Neural progenitor cell (in vitro differentiated cells): ENCODE measurements at regions not wholly inside any gene's neighbourhood (a gene's known extent, or its start where the extent isn't known, plus 50 kb on each side); places are given as distances from the start of the nearest gene placed in this dataset.

Source experiments
- DNase-seq: peaks from one replicate; pipeline ENCODE4 v3.0.0-alpha.2; 2016; ENCODE audit warnings: low spot score
- H2AFZ ChIP-seq: fragments of 200-600 bp; sonication (generic); replicated peaks from 2 replicates; pipeline ENCODE4 v1.6.1; 2016; ENCODE audit warnings: antibody characterized with exemption
- H3F3A ChIP-seq: fragments of 200-600 bp; sonication (generic); 2 replicates; pipeline ENCODE4 v1.6.1; 2016; ENCODE audit warnings: antibody characterized with exemption, low read depth
- H3K27ac ChIP-seq: fragments of 200-600 bp; sonication (generic); 2 replicates; pipeline ENCODE4 v1.5.1; 2016; ENCODE audit warnings: mild to moderate bottlenecking
- H3K27me3 ChIP-seq: fragments of 200-600 bp; sonication (generic); 2 replicates; pipeline ENCODE4 v1.6.1; 2016; ENCODE audit warnings: mild to moderate bottlenecking, moderate library complexity
- H3K36me3 ChIP-seq: fragments of 200-600 bp; sonication (generic); 2 replicates; pipeline ENCODE4 v1.5.1; 2016
- H3K4me1 ChIP-seq: fragments of 200-600 bp; sonication (generic); 2 replicates; pipeline ENCODE4 v1.6.1; 2016; ENCODE audit warnings: mixed run types
- H3K4me2 ChIP-seq: fragments of 200-600 bp; sonication (generic); 2 replicates; pipeline ENCODE4 v1.6.1; 2016
- H3K4me3 ChIP-seq: fragments of 200-600 bp; sonication (generic); 2 replicates; pipeline ENCODE4 v1.5.1; 2016
- H3K79me2 ChIP-seq: fragments of 200-600 bp; sonication (generic); 2 replicates; pipeline ENCODE4 v1.6.1; 2016; ENCODE audit warnings: low read depth
- H3K9ac ChIP-seq: fragments of 200-600 bp; sonication (generic); 2 replicates; pipeline ENCODE4 v1.6.1; 2016
- H3K9me3 ChIP-seq: fragments of 200-600 bp; sonication (generic); 2 replicates; pipeline ENCODE4 v1.5.1; 2016; ENCODE audit warnings: low read depth
- H4K20me1 ChIP-seq: fragments of 200-600 bp; sonication (generic); 2 replicates; pipeline ENCODE4 v1.6.1; 2016; ENCODE audit warnings: low read depth
- H3K27ac Mint-ChIP-seq: 3 replicates; pipeline ENCODE4 v1.8.0; 2021; ENCODE audit warnings: mixed read lengths
- H3K27me3 Mint-ChIP-seq: 2 replicates; pipeline ENCODE4 v1.8.0; 2022; ENCODE audit warnings: low read depth, mild to moderate bottlenecking, inconsistent platforms, moderate library complexity, mixed read lengths; ENCODE audit not compliant: insufficient read depth
- H3K36me3 Mint-ChIP-seq: 3 replicates; pipeline ENCODE4 v1.8.0; 2021; ENCODE audit warnings: mixed read lengths
- H3K4me1 Mint-ChIP-seq: 3 replicates; pipeline ENCODE4 v1.8.0; 2021; ENCODE audit warnings: mixed read lengths
- H3K4me3 Mint-ChIP-seq: 3 replicates; pipeline ENCODE4 v1.8.0; 2021; ENCODE audit warnings: mild to moderate bottlenecking, moderate library complexity, mixed read lengths
- H3K9me3 Mint-ChIP-seq: 3 replicates; pipeline ENCODE4 v1.8.0; 2020; ENCODE audit warnings: mixed read lengths
- EZH2 ChIP-seq: fragments of 200-600 bp; sonication (generic); IDR thresholded peaks from 2 replicates; pipeline ENCODE4 v1.6.1; 2017; ENCODE audit warnings: antibody characterized with exemption, mild to moderate bottlenecking, moderate library complexity
- EZH2phosphoT487 ChIP-seq: fragments of 200-600 bp; sonication (generic); IDR thresholded peaks from 2 replicates; pipeline ENCODE4 v1.6.1; 2017; ENCODE audit warnings: antibody characterized with exemption
- TF ChIP-seq, protein P1 (sequence below): fragments of 200-600 bp; sonication (generic); IDR thresholded peaks from 2 replicates; pipeline ENCODE4 v1.5.1; 2017; ENCODE audit warnings: antibody characterized with exemption, mild to moderate bottlenecking

DNA sequence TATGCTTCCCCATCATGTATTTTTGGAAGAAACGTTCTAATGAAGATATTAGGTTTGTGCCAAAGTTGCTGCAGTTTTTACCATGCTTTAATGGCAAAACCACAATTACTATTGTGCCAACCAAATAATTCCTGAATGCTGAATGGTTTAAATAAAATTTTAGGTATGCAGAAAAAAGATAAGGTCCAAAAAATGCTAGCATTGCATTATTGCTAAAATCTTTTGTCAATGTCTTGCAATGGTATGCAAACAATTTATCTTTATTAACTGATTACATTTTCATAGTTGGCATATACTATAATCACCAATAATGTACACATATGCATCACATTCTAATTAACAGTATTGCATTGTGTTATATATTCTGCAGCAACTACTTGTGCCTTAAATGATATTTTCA is 1657.4 kb upstream of the IGFBP7 start:
- H3K9me3 ChIP-seq, result no peaks in the 10 kb centered on the region
- no peaks in the 10 kb centered on the region for H3K27me3 Mint-ChIP-seq
- TF ChIP-seq, protein P1, sequence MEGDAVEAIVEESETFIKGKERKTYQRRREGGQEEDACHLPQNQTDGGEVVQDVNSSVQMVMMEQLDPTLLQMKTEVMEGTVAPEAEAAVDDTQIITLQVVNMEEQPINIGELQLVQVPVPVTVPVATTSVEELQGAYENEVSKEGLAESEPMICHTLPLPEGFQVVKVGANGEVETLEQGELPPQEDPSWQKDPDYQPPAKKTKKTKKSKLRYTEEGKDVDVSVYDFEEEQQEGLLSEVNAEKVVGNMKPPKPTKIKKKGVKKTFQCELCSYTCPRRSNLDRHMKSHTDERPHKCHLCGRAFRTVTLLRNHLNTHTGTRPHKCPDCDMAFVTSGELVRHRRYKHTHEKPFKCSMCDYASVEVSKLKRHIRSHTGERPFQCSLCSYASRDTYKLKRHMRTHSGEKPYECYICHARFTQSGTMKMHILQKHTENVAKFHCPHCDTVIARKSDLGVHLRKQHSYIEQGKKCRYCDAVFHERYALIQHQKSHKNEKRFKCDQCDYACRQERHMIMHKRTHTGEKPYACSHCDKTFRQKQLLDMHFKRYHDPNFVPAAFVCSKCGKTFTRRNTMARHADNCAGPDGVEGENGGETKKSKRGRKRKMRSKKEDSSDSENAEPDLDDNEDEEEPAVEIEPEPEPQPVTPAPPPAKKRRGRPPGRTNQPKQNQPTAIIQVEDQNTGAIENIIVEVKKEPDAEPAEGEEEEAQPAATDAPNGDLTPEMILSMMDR, result no peak
- no peak for TF ChIP-seq EZH2
- no peak for TF ChIP-seq EZH2phosphoT487
- DNase-seq, result no peak
- H4K20me1 ChIP-seq, result no peaks in the 10 kb centered on the region
- no peak overlapping the region for H3K4me2 ChIP-seq
- no peak overlapping the region for H3K27ac Mint-ChIP-seq
- H3K4me3 Mint-ChIP-seq, result no peak overlapping the region
- H3K9me3 Mint-ChIP-seq, result no peaks in the 10 kb centered on the region
- H2AFZ ChIP-seq, result no peak overlapping the region
- H3K4me1 Mint-ChIP-seq, result no peaks in the 10 kb centered on the region
- no peak overlapping the region for H3K27ac ChIP-seq
- H3K36me3 ChIP-seq, result no peaks in the 10 kb centered on the region
- no peak overlapping the region for H3K4me3 ChIP-seq
- H3K36me3 Mint-ChIP-seq, result no peaks in the 10 kb centered on the region
- no peak overlapping the region for H3K9ac ChIP-seq
- H3F3A ChIP-seq, result no peaks in the 10 kb centered on the region
- no peaks in the 10 kb centered on the region for H3K79me2 ChIP-seq
- no peaks in the 10 kb centered on the region for H3K4me1 ChIP-seq
- H3K27me3 ChIP-seq, result no peaks in the 10 kb centered on the region

DNA sequence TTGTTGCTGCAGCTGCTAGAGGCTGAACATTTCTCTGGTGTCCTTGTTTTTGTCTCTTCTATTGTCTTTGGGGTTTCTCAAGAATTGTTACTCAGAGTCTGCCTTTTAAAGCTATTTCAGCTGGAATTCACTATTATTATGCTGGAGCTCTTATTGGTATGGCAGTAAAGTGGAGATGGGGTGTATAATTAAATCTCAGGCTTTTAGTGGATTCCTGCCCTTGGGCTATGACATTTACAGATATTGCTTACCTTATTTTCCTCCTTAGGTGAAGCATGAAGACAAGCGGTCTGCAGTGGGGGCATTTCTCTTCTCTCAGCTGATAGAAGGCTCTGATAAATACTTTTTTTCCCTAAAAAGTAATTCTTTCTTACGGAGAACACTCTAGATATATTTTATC is 1656.6 kb upstream of the IGFBP7 start:
- Histone ChIP-seq H3K9me3 (no peaks in the 10 kb centered on the region), H3K79me2 (no peaks in the 10 kb centered on the region), H3K36me3 (no peaks in the 10 kb centered on the region), H4K20me1 (no peaks in the 10 kb centered on the region), H3K9ac (no peak overlapping the region), H3K4me3 (no peak overlapping the region), H3F3A (no peaks in the 10 kb centered on the region), H3K4me1 (no peaks in the 10 kb centered on the region), H3K27me3 (no peaks in the 10 kb centered on the region), H3K27ac (no peak overlapping the region), H3K4me2 (no peak overlapping the region), H2AFZ (no peak overlapping the region)
- Mint-ChIP-seq H3K27ac (no peak overlapping the region), H3K9me3 (no peaks in the 10 kb centered on the region), H3K27me3 (no peaks in the 10 kb centered on the region), H3K36me3 (no peaks in the 10 kb centered on the region), H3K4me1 (no peaks in the 10 kb centered on the region), H3K4me3 (no peak overlapping the region)
- no peak for DNase-seq
- TF ChIP-seq, protein P1, result no peak
- no peak for TF ChIP-seq EZH2phosphoT487
- no peak for TF ChIP-seq EZH2

DNA sequence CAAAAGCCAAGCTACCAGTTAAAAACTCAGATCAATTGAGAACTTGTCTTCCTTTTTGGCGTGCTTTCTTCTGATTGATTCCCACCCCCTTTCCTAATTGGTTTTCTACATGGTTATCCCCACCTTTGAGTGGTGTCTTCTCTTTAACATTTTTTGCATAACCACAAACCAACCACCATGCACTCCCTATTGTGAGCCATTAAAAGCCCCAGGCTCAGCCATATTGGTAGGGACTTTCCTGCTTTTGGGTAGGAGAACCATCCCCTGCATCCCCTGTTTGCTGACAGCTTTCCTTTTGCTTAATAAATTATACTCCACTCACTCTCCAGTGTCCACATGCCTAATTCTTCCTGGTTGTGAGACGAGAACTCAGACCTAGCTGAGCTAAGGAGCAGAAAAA is 1651.4 kb upstream of the IGFBP7 start:
- no peak overlapping the region for H3K9ac ChIP-seq
- H3F3A ChIP-seq, result no peaks in the 10 kb centered on the region
- H3K9me3 Mint-ChIP-seq, result no peaks in the 10 kb centered on the region
- H3K36me3 Mint-ChIP-seq, result no peaks in the 10 kb centered on the region
- no peaks in the 10 kb centered on the region for H3K4me1 ChIP-seq
- no peak overlapping the region for H3K4me3 Mint-ChIP-seq
- no peak overlapping the region for H3K4me2 ChIP-seq
- DNase-seq, result no peak
- H3K4me3 ChIP-seq, result no peak overlapping the region
- no peak overlapping the region for H3K27ac ChIP-seq
- H3K79me2 ChIP-seq, result no peaks in the 10 kb centered on the region
- H3K27me3 Mint-ChIP-seq, result no peaks in the 10 kb centered on the region
- TF ChIP-seq EZH2phosphoT487 (no peak), EZH2 (no peak)
- TF ChIP-seq, protein P1, result no peak
- no peak overlapping the region for H3K27ac Mint-ChIP-seq
- no peaks in the 10 kb centered on the region for H3K27me3 ChIP-seq
- no peaks in the 10 kb centered on the region for H3K36me3 ChIP-seq
- H2AFZ ChIP-seq, result peak overlapping the region; percentile 55
- H4K20me1 ChIP-seq, result no peaks in the 10 kb centered on the region
- H3K4me1 Mint-ChIP-seq, result no peaks in the 10 kb centered on the region
- H3K9me3 ChIP-seq, result no peaks in the 10 kb centered on the region

DNA sequence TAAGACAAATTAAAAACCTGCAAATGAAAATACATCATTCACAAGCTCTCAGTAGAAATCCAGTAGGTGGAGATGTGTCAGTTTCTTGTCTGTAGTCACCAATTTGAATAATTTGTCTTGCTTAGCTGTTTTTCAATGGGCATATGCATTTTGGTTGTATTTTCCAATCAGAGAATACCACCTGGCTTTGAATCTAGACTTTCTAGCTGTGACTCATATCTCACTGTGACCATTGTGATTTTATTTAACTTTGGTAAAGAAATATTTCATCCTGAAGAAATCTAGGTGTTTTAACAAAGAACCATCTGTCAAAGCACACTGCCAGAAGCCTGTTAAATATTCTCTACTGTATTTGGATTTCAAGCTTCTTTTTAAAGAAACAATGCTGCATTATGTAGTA is 1650.6 kb upstream of the IGFBP7 start:
- no peaks in the 10 kb centered on the region for H3K4me1 Mint-ChIP-seq

More for the DNA sequence above, 1650.6 kb upstream of the IGFBP7 start:
- Mint-ChIP-seq H3K4me3 (no peak overlapping the region), H3K9me3 (no peaks in the 10 kb centered on the region), H3K36me3 (no peaks in the 10 kb centered on the region), H3K27ac (no peak overlapping the region), H3K27me3 (no peaks in the 10 kb centered on the region)
- TF ChIP-seq, protein P1, result no peak
- TF ChIP-seq EZH2phosphoT487, result no peak
- Histone ChIP-seq H3F3A (no peaks in the 10 kb centered on the region), H3K79me2 (no peaks in the 10 kb centered on the region), H4K20me1 (no peaks in the 10 kb centered on the region), H3K27me3 (no peaks in the 10 kb centered on the region), H3K9ac (no peak overlapping the region), H3K4me2 (no peak overlapping the region), H3K4me3 (no peak overlapping the region), H3K36me3 (no peaks in the 10 kb centered on the region), H3K4me1 (no peaks in the 10 kb centered on the region), H2AFZ (no peak overlapping the region), H3K9me3 (no peaks in the 10 kb centered on the region), H3K27ac (no peak overlapping the region)
- DNase-seq, result no peak
